Lower leg skin (tissue), 3 donors: ENCODE measurements at regions not wholly inside any gene's neighbourhood (a gene's known extent, or its start where the extent isn't known, plus 50 kb on each side); places are given as distances from the start of the nearest gene placed in this dataset.

Experiments used
- POLR2A ChIP-seq, 2 donors: fragments of 450-650 bp; IDR thresholded peaks; one replicate each; pipeline ENCODE4 v1.6.1; 2016 to 2017; ENCODE audit warnings: antibody characterized with exemption in 2 of 2, mild to moderate bottlenecking in 1 of 2, moderate library complexity in 1 of 2
- TF ChIP-seq, protein P1 (sequence below), 3 donors: fragments of 450-650 bp; IDR thresholded peaks; one replicate each; pipeline ENCODE4 v1.5.1; 2016; ENCODE audit warnings: antibody characterized with exemption in 3 of 3, mild to moderate bottlenecking in 3 of 3, moderate library complexity in 2 of 3

DNA sequence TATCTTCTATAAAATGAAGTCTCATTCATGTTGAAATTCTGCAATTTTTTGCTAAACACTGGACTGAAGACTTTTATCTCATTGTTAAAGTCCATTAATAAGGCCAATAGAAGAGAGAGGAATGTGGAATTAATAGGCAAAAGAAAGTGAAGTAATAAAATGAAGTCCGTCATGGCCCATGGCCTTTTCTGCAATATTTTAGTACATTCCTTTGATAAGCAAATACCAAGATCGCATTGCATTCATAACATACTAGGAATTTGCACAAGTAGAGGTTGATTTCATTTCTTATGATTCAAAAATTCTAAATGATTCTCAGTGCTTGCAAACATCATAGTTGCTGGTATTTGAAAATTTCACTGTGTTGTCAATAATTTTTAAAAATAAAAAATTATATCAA lies 664.0 kb downstream of the NR2F1-AS1 start:
- TF ChIP-seq, protein P1, sequence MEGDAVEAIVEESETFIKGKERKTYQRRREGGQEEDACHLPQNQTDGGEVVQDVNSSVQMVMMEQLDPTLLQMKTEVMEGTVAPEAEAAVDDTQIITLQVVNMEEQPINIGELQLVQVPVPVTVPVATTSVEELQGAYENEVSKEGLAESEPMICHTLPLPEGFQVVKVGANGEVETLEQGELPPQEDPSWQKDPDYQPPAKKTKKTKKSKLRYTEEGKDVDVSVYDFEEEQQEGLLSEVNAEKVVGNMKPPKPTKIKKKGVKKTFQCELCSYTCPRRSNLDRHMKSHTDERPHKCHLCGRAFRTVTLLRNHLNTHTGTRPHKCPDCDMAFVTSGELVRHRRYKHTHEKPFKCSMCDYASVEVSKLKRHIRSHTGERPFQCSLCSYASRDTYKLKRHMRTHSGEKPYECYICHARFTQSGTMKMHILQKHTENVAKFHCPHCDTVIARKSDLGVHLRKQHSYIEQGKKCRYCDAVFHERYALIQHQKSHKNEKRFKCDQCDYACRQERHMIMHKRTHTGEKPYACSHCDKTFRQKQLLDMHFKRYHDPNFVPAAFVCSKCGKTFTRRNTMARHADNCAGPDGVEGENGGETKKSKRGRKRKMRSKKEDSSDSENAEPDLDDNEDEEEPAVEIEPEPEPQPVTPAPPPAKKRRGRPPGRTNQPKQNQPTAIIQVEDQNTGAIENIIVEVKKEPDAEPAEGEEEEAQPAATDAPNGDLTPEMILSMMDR (IDR thresholded peaks at IDR 0.05), result no peak
- TF ChIP-seq POLR2A (IDR thresholded peaks at IDR 0.05), result no peak
